PC-9 (cell line): ENCODE measurements at regions not wholly inside any gene's neighbourhood (a gene's known extent, or its start where the extent isn't known, plus 50 kb on each side); places are given as distances from the start of the nearest gene placed in this dataset.

Experiments used
- CTCF ChIP-seq: fragments of 200-600 bp; sonication (generic); conservative IDR thresholded peaks from 2 replicates; pipeline ENCODE4 v1.6.1; 2017; ENCODE audit warnings: mixed run types, antibody characterized with exemption, mild to moderate bottlenecking, moderate library complexity
- EZH2 ChIP-seq: fragments of 200-600 bp; sonication (generic); IDR thresholded peaks from 2 replicates; pipeline ENCODE4 v1.8.0; 2017; ENCODE audit warnings: antibody characterized with exemption, low read depth

DNA sequence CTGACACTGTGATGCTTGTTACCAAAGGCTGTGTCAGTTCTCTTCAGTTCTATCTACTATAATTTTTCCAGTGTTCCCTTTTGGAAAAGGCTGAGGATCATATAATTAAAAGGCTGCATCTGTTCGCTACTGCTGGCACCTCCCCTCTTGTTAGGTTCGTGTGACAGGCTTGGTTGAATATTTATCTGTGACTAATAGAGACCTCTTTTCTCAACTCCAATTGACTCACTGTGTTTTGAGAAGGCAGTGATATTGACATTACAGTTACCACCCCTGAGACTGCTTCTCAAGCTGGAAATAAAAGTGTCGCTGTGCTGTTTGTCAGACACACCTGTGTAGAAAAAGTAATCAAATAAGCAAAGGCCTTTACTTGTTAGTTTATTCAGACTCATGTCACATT, 205.5 kb upstream of the KCNH7 start:
- no peak for TF ChIP-seq CTCF
- no peak for TF ChIP-seq EZH2
